WI38 (cell line): ENCODE measurements at regions not wholly inside any gene's neighbourhood (a gene's known extent, or its start where the extent isn't known, plus 50 kb on each side); places are given as distances from the start of the nearest gene placed in this dataset.

Source experiments
- H3K4me3 ChIP-seq: 2 replicates; pipeline ENCODE4 v1.5.1; 2011; ENCODE audit warnings: low read depth, mild to moderate bottlenecking, control low read depth, low read length
- TF ChIP-seq, protein P1 (sequence below): IDR thresholded peaks from 2 replicates; pipeline ENCODE4 v1.5.1; 2012; ENCODE audit warnings: low read depth, mild to moderate bottlenecking, control low read depth, low read length

GRCh38 chr5:3729631-3730030, 134.0 kb downstream of the IRX1 start:
- TF ChIP-seq, protein P1, sequence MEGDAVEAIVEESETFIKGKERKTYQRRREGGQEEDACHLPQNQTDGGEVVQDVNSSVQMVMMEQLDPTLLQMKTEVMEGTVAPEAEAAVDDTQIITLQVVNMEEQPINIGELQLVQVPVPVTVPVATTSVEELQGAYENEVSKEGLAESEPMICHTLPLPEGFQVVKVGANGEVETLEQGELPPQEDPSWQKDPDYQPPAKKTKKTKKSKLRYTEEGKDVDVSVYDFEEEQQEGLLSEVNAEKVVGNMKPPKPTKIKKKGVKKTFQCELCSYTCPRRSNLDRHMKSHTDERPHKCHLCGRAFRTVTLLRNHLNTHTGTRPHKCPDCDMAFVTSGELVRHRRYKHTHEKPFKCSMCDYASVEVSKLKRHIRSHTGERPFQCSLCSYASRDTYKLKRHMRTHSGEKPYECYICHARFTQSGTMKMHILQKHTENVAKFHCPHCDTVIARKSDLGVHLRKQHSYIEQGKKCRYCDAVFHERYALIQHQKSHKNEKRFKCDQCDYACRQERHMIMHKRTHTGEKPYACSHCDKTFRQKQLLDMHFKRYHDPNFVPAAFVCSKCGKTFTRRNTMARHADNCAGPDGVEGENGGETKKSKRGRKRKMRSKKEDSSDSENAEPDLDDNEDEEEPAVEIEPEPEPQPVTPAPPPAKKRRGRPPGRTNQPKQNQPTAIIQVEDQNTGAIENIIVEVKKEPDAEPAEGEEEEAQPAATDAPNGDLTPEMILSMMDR: no peak
- no peak overlapping the region for H3K4me3 ChIP-seq

GRCh38 chr5:3734632-3735031, 139.0 kb downstream of the IRX1 start:
- TF ChIP-seq, protein P1: no peak
- H3K4me3 ChIP-seq: no peak overlapping the region

DNA sequence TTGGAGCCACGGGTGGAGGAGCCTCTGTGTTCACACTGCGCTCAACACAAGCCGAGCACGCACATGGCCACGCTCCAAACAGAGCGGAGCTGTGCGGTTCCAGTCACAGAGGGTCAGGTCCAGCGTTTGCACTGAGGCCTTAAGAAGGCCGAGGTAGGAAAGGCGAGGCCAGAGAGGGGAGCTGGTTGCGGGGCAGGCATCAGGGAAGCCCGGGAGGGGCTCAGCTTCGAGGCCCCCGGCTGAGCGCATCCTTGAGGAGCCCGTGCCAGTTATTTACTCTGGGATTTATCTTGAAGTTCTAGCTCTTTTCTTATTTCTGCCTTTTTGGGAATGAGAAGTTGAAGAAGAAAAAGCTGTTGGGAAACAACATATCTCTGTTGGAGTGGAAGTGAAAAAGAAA, 140.8 kb downstream of the IRX1 start:
- TF ChIP-seq, protein P1: no peak
- H3K4me3 ChIP-seq: no peak overlapping the region

- TF ChIP-seq, protein P1: no peak
- no peak overlapping the region for H3K4me3 ChIP-seq
Measured at GRCh38 chr5:3736926-3737325, 141.3 kb downstream of the IRX1 start.

DNA sequence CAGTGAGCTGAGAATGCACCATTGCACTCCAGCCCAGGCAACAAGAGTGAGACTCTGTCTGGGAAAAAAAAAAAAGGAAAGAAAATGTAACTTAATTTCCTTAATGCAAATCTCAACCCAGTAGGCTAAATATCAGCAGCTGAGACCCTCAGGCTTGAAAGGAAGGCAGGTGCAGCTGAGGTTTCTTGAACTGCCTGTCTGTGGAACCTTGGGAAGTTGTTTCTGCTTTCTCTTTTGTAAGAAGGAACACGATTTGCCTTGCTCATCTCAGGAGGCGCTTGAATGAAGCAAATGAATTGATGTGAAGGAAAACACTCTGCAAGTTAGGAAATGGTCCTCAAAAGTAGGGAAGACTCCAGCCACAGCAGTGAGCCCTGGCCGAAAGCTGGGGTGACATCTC, 143.3 kb downstream of the IRX1 start:
- TF ChIP-seq, protein P1: no peak
- H3K4me3 ChIP-seq: no peak overlapping the region

DNA sequence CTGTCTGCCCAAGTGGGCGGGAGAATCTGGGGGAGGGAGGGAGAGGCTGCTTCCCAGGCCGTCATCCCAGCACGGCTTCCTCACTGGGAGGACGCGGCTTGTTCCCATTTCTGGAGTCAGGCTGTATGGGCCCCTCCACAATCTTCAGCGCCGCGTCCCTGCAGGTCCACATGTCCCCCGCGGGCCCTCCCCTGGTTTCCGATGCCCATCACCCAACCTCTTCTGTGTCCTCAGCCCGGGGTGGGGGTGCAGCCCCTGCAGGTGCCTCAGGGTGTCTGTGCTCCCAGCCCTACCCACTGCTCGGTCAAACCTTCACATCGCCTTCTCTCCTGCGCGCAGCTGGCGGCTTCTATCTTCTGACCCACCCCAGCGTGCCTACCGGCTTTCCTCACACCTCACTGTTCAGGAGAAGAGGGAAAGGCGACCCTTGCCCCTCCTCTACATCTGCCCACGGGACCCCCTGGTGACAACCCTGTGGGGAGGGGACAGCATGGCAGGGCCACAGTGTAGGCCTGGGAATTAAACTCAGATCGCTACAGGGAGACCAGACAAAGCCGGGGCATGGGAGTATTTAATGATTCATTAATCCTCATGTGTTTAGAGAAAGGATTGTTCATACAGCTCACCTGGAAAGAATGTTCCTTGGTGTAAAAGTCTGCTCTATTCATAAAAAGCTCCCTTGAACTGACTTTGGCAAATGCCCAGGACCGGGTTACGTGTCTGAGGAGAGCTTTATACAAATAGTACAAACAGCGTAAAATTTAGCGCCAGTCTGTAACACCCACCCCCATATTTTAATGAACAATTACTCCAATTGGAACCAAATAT, 145.1 kb downstream of the IRX1 start:
- H3K4me3 ChIP-seq: no peak overlapping the region
- TF ChIP-seq, protein P1: no peak

GRCh38 chr5:3741374-3741770, 145.7 kb downstream of the IRX1 start:
- no peak overlapping the region for H3K4me3 ChIP-seq
- TF ChIP-seq, protein P1: no peak
